ENCODE measurements at regions not wholly inside any gene's neighbourhood (a gene's known extent, or its start where the extent isn't known, plus 50 kb on each side); places are given as distances from the start of the nearest gene placed in this dataset.

- Histone ChIP-seq H3K36me3 (no peaks in the 10 kb centered on the region), H3K4me3 (no peak overlapping the region), H3K9me3 (no peaks in the 10 kb centered on the region), H3K27me3 (no peaks in the 10 kb centered on the region), H3K4me1 (no peaks in the 10 kb centered on the region), H3K27ac (no peak overlapping the region)
- DNase-seq (ENCODE audit: low spot score in 2 of 2), result no peak
- TF ChIP-seq CTCF (IDR thresholded peaks at IDR 0.05), result no peak
- intact Hi-C loops (cut with DNase I), result no loop called here
Observed at GRCh38 chr1:117802531-117803257, 126.7 kb downstream of the GDAP2 start.

- Histone ChIP-seq H3K9me3 (no peaks in the 10 kb centered on the region), H3K4me1 (no peaks in the 10 kb centered on the region), H3K4me3 (no peak overlapping the region), H3K27me3 (no peaks in the 10 kb centered on the region), H3K36me3 (no peaks in the 10 kb centered on the region), H3K27ac (no peak overlapping the region)
- no peak for TF ChIP-seq CTCF (IDR thresholded peaks at IDR 0.05)
- intact Hi-C loops (cut with DNase I), result no loop called here
- DNase-seq (ENCODE audit: low spot score in 2 of 2), result no peak
Observed at GRCh38 chr1:117803318-117803717, 126.1 kb downstream of the GDAP2 start.

- H3K9me3 ChIP-seq, result no peaks in the 10 kb centered on the region
- H3K4me3 ChIP-seq, result no peak overlapping the region
- TF ChIP-seq CTCF (IDR thresholded peaks at IDR 0.05), result peak in 1 of 3 experiments; percentile 28
- intact Hi-C loops (cut with DNase I), result loop anchor here (5.0 kb wide), 2 partner anchors 78 to 88 kb away; no protein-coding TSS in a partner anchor
- no peaks in the 10 kb centered on the region for H3K36me3 ChIP-seq
- no peaks in the 10 kb centered on the region for H3K27me3 ChIP-seq
- DNase-seq (ENCODE audit: low spot score in 2 of 2), result no peak
- H3K4me1 ChIP-seq, result peaks cover 0 to 16% of the 10 kb centered on the region in 2 donors
- H3K27ac ChIP-seq, result peak overlapping the region in 1 of 2 donors; percentile 5
Observed at GRCh38 chr1:117809764-117810163, 119.7 kb downstream of the GDAP2 start.

- no peaks in the 10 kb centered on the region for H3K9me3 ChIP-seq
- H3K4me1 ChIP-seq, result peaks cover 0 to 22% of the 10 kb centered on the region in 2 donors
- H3K27me3 ChIP-seq, result no peaks in the 10 kb centered on the region
- H3K4me3 ChIP-seq, result no peak overlapping the region
- no peaks in the 10 kb centered on the region for H3K36me3 ChIP-seq
- intact Hi-C loops (cut with DNase I), result loop anchor here (5.0 kb wide), 1 partner anchor 77 kb away; no protein-coding TSS in a partner anchor
- peak overlapping the region in 1 of 2 donors; percentile 20 for H3K27ac ChIP-seq
- TF ChIP-seq CTCF (IDR thresholded peaks at IDR 0.05), result no peak
- DNase-seq (ENCODE audit: low spot score in 2 of 2), result no peak
Observed at GRCh38 chr1:117810553-117810952, 118.9 kb downstream of the GDAP2 start.

GRCh38 chr1:117812869-117813511 lies 116.4 kb downstream of the GDAP2 start:
- no peaks in the 10 kb centered on the region for H3K36me3 ChIP-seq
- H3K4me1 ChIP-seq, result peaks cover 0 to 23% of the 10 kb centered on the region in 2 donors
- H3K27ac ChIP-seq, result peak overlapping the region in 1 of 2 donors; percentile 24
- H3K27me3 ChIP-seq, result no peaks in the 10 kb centered on the region
- no peak overlapping the region for H3K4me3 ChIP-seq
- intact Hi-C loops (cut with DNase I), result loop anchor here (5.0 kb wide), 1 partner anchor 74 kb away; no protein-coding TSS in a partner anchor
- DNase-seq (ENCODE audit: low spot score in 2 of 2), result no peak
- H3K9me3 ChIP-seq, result no peaks in the 10 kb centered on the region
- no peak for TF ChIP-seq CTCF (IDR thresholded peaks at IDR 0.05)
